IMR-90 (cell line): ENCODE measurements at regions not wholly inside any gene's neighbourhood (a gene's known extent, or its start where the extent isn't known, plus 50 kb on each side); places are given as distances from the start of the nearest gene placed in this dataset.

Experiments used
- ATAC-seq: fragments of 200-7000 bp; cut with Tn5 transposase; 2 replicates; pipeline ENCODE4 v1.9.1; 2020; ENCODE audit warnings: low read depth, mild to moderate bottlenecking, moderate library complexity
- BruUV-seq: library from RNA; stranded (reverse); fragments of 400-500 nt; replicated peaks from 2 replicates; lab custom pipeline; 2021; lab: Mats Ljungman, UMichigan
- CTCF ChIA-PET: fragments of 300-600 bp; formaldehyde crosslinking; extraction: SDS; loops from one replicate; lab custom pipeline; 2021; ENCODE audit warnings: antibody characterized with exemption; lab: Yijun Ruan, JAX
- POLR2A ChIA-PET: fragments of 300-600 bp; sonication (Branson Sonifier 250); formaldehyde crosslinking; loops from one replicate; lab custom pipeline; 2022; ENCODE audit warnings: antibody characterized with exemption; ENCODE audit not compliant: unreplicated experiment; lab: Charles Lee
- DNase-seq: peaks from one replicate; pipeline ENCODE4 v3.0.0; 2013
- H2AFZ ChIP-seq: replicated peaks from 2 replicates; pipeline ENCODE3; 2013; ENCODE audit warnings: low read length, mild to moderate bottlenecking; ENCODE audit not compliant: poor library complexity
- H2AK5ac ChIP-seq: 2 replicates; pipeline ENCODE4 v1.6.1; 2013; ENCODE audit warnings: low read depth, low read length, inconsistent platforms
- H2AK9ac ChIP-seq: replicated peaks from 2 replicates; pipeline ENCODE3; 2013; ENCODE audit warnings: mild to moderate bottlenecking, low read depth, low read length, moderate library complexity; ENCODE audit not compliant: poor library complexity
- H2BK120ac ChIP-seq: 2 replicates; pipeline ENCODE4 v1.6.1; 2013; ENCODE audit warnings: low read depth, low read length, inconsistent platforms
- H2BK15ac ChIP-seq: 3 replicates; pipeline ENCODE4 v1.6.1; 2013; ENCODE audit warnings: low read depth, low read length, inconsistent platforms
- H2BK20ac ChIP-seq: 2 replicates; pipeline ENCODE4 v1.6.1; 2013; ENCODE audit warnings: low read depth, mild to moderate bottlenecking, inconsistent platforms, low read length, moderate library complexity
- H2BK5ac ChIP-seq: 2 replicates; pipeline ENCODE4 v1.6.1; 2013; ENCODE audit warnings: mild to moderate bottlenecking, low read depth, low read length, inconsistent platforms; ENCODE audit not compliant: poor library complexity, severe bottlenecking
- H3K14ac ChIP-seq: replicated peaks from 2 replicates; pipeline ENCODE4 v1.6.1; 2013; ENCODE audit warnings: low read depth, low read length, inconsistent platforms
- H3K18ac ChIP-seq: 2 replicates; pipeline ENCODE4 v1.6.1; 2013; ENCODE audit warnings: low read depth, low read length, control low read depth
- H3K23ac ChIP-seq: 2 replicates; pipeline ENCODE4 v1.6.1; 2013; ENCODE audit warnings: low read depth, low read length, inconsistent platforms
- H3K27ac ChIP-seq: 2 replicates; pipeline ENCODE4 v1.5.1; 2013; ENCODE audit warnings: mild to moderate bottlenecking, control low read depth, low read length; ENCODE audit not compliant: insufficient read depth
- H3K27me3 ChIP-seq: 2 replicates; pipeline ENCODE4 v1.6.1; 2013; ENCODE audit warnings: low read length; ENCODE audit not compliant: control insufficient read depth, insufficient read depth
- H3K36me3 ChIP-seq: 2 replicates; pipeline ENCODE4 v1.6.1; 2013; ENCODE audit warnings: low read length, mixed read lengths; ENCODE audit not compliant: control insufficient read depth, insufficient read depth
- H3K4ac ChIP-seq: 2 replicates; pipeline ENCODE4 v1.6.1; 2013; ENCODE audit warnings: low read depth, low read length, inconsistent platforms
- H3K4me1 ChIP-seq: 2 replicates; pipeline ENCODE4 v1.6.1; 2013; ENCODE audit warnings: low read length, mixed read lengths; ENCODE audit not compliant: control insufficient read depth, insufficient read depth
- H3K4me2 ChIP-seq: 2 replicates; pipeline ENCODE4 v1.6.1; 2013; ENCODE audit warnings: low read depth, mild to moderate bottlenecking, control low read depth, low read length, moderate library complexity
- H3K4me3 ChIP-seq: 2 replicates; pipeline ENCODE4 v1.5.1; 2013; ENCODE audit warnings: low read depth, mild to moderate bottlenecking, control low read depth, low read length, moderate library complexity; ENCODE audit not compliant: insufficient read depth
- H3K56ac ChIP-seq: 2 replicates; pipeline ENCODE4 v1.6.1; 2013; ENCODE audit warnings: low read length, inconsistent platforms; ENCODE audit not compliant: insufficient read depth; ENCODE audit errors: extremely low read depth
- H3K79me1 ChIP-seq, 2 experiments: 2 replicates each; pipeline ENCODE4 v1.6.1; 2013; ENCODE audit warnings: low read length in 2 of 2, inconsistent platforms in 1 of 2, low read depth in 1 of 2
- H3K9ac ChIP-seq: 2 replicates; pipeline ENCODE4 v1.6.1; 2013; ENCODE audit warnings: low read depth, low read length, control low read depth
- H3K9me1 ChIP-seq: 2 replicates; pipeline ENCODE4 v1.6.1; 2013; ENCODE audit warnings: low read length, inconsistent platforms; ENCODE audit not compliant: insufficient read depth
- H3K9me3 ChIP-seq: 2 replicates; pipeline ENCODE4 v1.6.1; 2013; ENCODE audit warnings: low read length; ENCODE audit not compliant: control insufficient read depth, insufficient read depth
- H4K20me1 ChIP-seq: 2 replicates; pipeline ENCODE4 v1.6.1; 2013; ENCODE audit warnings: low read length, inconsistent platforms; ENCODE audit not compliant: insufficient read depth
- H4K5ac ChIP-seq: 2 replicates; pipeline ENCODE4 v1.6.1; 2013; ENCODE audit warnings: mild to moderate bottlenecking, low read depth, low read length, control low read depth
- H4K8ac ChIP-seq, 2 experiments: 2 replicates each; pipeline ENCODE4 v1.6.1; 2013; ENCODE audit warnings: low read depth in 2 of 2, low read length in 2 of 2, control low read depth in 1 of 2, inconsistent platforms in 1 of 2
- H4K91ac ChIP-seq: 2 replicates; pipeline ENCODE4 v1.6.1; 2013; ENCODE audit warnings: low read depth, low read length, inconsistent platforms; ENCODE audit not compliant: insufficient read depth
- BHLHE40 ChIP-seq: fragments of 150-350 bp; IDR thresholded peaks from 2 replicates; pipeline ENCODE4 v1.6.1; 2016; ENCODE audit warnings: mild to moderate bottlenecking, low read depth, low read length
- CEBPB ChIP-seq: IDR thresholded peaks from 2 replicates; pipeline ENCODE4 v1.6.1; 2012; ENCODE audit warnings: low read depth, low read length, improper control_type of control experiment
- CHD1 ChIP-seq: IDR thresholded peaks from 2 replicates; pipeline ENCODE4 v1.6.1; 2012; ENCODE audit warnings: low read depth, low read length, improper control_type of control experiment
- CTCF ChIP-seq: conservative IDR thresholded peaks from 2 replicates; pipeline ENCODE4 v1.5.1; 2012; ENCODE audit warnings: mild to moderate bottlenecking, low read depth, low read length, improper control_type of control experiment
- FOS ChIP-seq: fragments of 150-350 bp; IDR thresholded peaks from 2 replicates; pipeline ENCODE4 v1.6.1; 2016; ENCODE audit warnings: low read depth, low read length
- MAFK ChIP-seq: IDR thresholded peaks from 2 replicates; pipeline ENCODE4 v1.6.1; 2012; ENCODE audit warnings: low read depth, low read length, improper control_type of control experiment
- MAZ ChIP-seq: IDR thresholded peaks from 2 replicates; pipeline ENCODE4 v1.6.1; 2012; ENCODE audit warnings: low read depth, mild to moderate bottlenecking, low read length, improper control_type of control experiment, moderate library complexity, borderline replicate concordance
- MXI1 ChIP-seq: IDR thresholded peaks from 2 replicates; pipeline ENCODE4 v1.6.1; 2012; ENCODE audit warnings: low read depth, mild to moderate bottlenecking, low read length, moderate library complexity, borderline replicate concordance
- NFE2L2 ChIP-seq: fragments of 150-350 bp; IDR thresholded peaks from 2 replicates; pipeline ENCODE4 v1.6.1; 2016; ENCODE audit warnings: low read depth, mild to moderate bottlenecking, low read length
- POLR2A ChIP-seq: IDR thresholded peaks from 2 replicates; pipeline ENCODE4 v1.6.1; 2012; ENCODE audit warnings: mild to moderate bottlenecking, low read depth, low read length
- RAD21 ChIP-seq: IDR thresholded peaks from 2 replicates; pipeline ENCODE4 v1.6.1; 2012; ENCODE audit warnings: low read length, improper control_type of control experiment
- RCOR1 ChIP-seq: IDR thresholded peaks from 2 replicates; pipeline ENCODE4 v1.6.1; 2012; ENCODE audit warnings: mild to moderate bottlenecking, low read length, improper control_type of control experiment; ENCODE audit not compliant: insufficient replicate concordance
- RFX5 ChIP-seq: IDR thresholded peaks from 2 replicates; pipeline ENCODE4 v1.8.0; 2012; ENCODE audit warnings: low read depth, mild to moderate bottlenecking, low read length, moderate library complexity
- SMC3 ChIP-seq: fragments of 150-350 bp; IDR thresholded peaks from 2 replicates; pipeline ENCODE4 v1.6.1; 2016; ENCODE audit warnings: low read depth, mild to moderate bottlenecking, antibody characterized with exemption, low read length, moderate library complexity
- WGBS, 2 experiments: methylation state at CpG; one replicate each; pipeline versions ENCODE4 v1.1.5 to v1.1.7; 2013; ENCODE audit warnings: missing lambda C conversion rate in 2 of 2; ENCODE audit not compliant: insufficient read length in 1 of 2; ENCODE audit errors: extremely low coverage in 2 of 2; 5-methylcytosine and 5-hydroxymethylcytosine counted together
- dilution Hi-C: fragments of 300-500 bp; cut with HindIII; formaldehyde crosslinking; loops from one replicate; pipeline ENCODE4 v1.14.3; 2018; ENCODE audit warnings: low sequenced_read_pairs; ENCODE audit not compliant: unreplicated experiment
- in situ Hi-C: fragments of 300-500 bp; cut with MboI; formaldehyde crosslinking; loops from 3 replicates; pipeline ENCODE4 v1.14.3; 2019; ENCODE audit warnings: low sequenced_read_pairs, inconsistent platforms, mixed read lengths
- intact Hi-C: fragments of 100-400 bp; cut with micrococcal nuclease; formaldehyde crosslinking; loops from 2 replicates; pipeline ENCODE4 v1.10.0; 2022
- TF ChIP-seq, protein P1 (sequence below): fragments of 150-350 bp; IDR thresholded peaks from 2 replicates; pipeline ENCODE4 v1.6.1; 2017; ENCODE audit warnings: mild to moderate bottlenecking, antibody characterized with exemption, low read length, low read depth
- TF ChIP-seq, protein P2 (sequence below): fragments of 150-350 bp; IDR thresholded peaks from 2 replicates; pipeline ENCODE4 v1.6.1; 2016; ENCODE audit warnings: low read depth, mild to moderate bottlenecking, low read length, moderate library complexity, borderline replicate concordance

- Histone ChIP-seq H3K4me1 (no peaks in the 10 kb centered on the region), H2BK15ac (no peak overlapping the region), H3K4me3 (no peak overlapping the region), H3K9ac (no peak overlapping the region), H3K56ac (no peak overlapping the region), H2AK9ac (no peak overlapping the region), H3K79me1 (no peaks in the 10 kb centered on the region), H2AK5ac (no peak overlapping the region), H3K18ac (no peak overlapping the region), H3K27me3 (no peaks in the 10 kb centered on the region), H3K9me1 (no peaks in the 10 kb centered on the region), H3K4me2 (no peak overlapping the region), H3K4ac (no peak overlapping the region), H2BK120ac (no peak overlapping the region), H4K20me1 (no peaks in the 10 kb centered on the region), H2BK20ac (no peak overlapping the region), H3K27ac (no peak overlapping the region), H3K14ac (no peak overlapping the region), H4K8ac (no peak overlapping the region), H2AFZ (no peak overlapping the region), H2BK5ac (no peak overlapping the region), H3K9me3 (0 out of 2 replicates have a peak, but pooled peaks cover 4% of the 10 kb centered on the region), H4K91ac (no peak overlapping the region), H3K23ac (no peak overlapping the region), H4K5ac (no peak overlapping the region), H3K36me3 (no peaks in the 10 kb centered on the region)
- ATAC-seq (no peak), DNase-seq (no peak)
- ChIA-PET CTCF (no interaction called here), POLR2A (no interaction called here)
- dilution Hi-C loops = no loop called here
- no peak for TF ChIP-seq MAZ
- no peak for TF ChIP-seq RAD21
- no peak for TF ChIP-seq RCOR1
- TF ChIP-seq, protein P1, sequence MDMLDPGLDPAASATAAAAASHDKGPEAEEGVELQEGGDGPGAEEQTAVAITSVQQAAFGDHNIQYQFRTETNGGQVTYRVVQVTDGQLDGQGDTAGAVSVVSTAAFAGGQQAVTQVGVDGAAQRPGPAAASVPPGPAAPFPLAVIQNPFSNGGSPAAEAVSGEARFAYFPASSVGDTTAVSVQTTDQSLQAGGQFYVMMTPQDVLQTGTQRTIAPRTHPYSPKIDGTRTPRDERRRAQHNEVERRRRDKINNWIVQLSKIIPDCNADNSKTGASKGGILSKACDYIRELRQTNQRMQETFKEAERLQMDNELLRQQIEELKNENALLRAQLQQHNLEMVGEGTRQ = no peak
- no peak for TF ChIP-seq CEBPB
- no peak for TF ChIP-seq BHLHE40
- TF ChIP-seq, protein P2, sequence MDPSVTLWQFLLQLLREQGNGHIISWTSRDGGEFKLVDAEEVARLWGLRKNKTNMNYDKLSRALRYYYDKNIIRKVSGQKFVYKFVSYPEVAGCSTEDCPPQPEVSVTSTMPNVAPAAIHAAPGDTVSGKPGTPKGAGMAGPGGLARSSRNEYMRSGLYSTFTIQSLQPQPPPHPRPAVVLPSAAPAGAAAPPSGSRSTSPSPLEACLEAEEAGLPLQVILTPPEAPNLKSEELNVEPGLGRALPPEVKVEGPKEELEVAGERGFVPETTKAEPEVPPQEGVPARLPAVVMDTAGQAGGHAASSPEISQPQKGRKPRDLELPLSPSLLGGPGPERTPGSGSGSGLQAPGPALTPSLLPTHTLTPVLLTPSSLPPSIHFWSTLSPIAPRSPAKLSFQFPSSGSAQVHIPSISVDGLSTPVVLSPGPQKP = no peak
- TF ChIP-seq CTCF = no peak
- TF ChIP-seq POLR2A = no peak
- TF ChIP-seq NFE2L2 = no peak
- no peak for TF ChIP-seq MAFK
- no peak for TF ChIP-seq FOS
- TF ChIP-seq CHD1 = no peak
- TF ChIP-seq SMC3 = no peak
- TF ChIP-seq MXI1 = no peak
- no peak for TF ChIP-seq RFX5
- in situ Hi-C loops = no loop called here
- BruUV-seq = no TSS peak
- intact Hi-C loops = no loop called here
- WGBS, 2 experiments = no CpG with 5 or more reads among the region's 2 CpGs
These were observed 692.2 kb upstream of the LINC00305 start for GRCh38 chr18:64840911-64841701.
